ENCODE measurements at regions not wholly inside any gene's neighbourhood (a gene's known extent, or its start where the extent isn't known, plus 50 kb on each side); places are given as distances from the start of the nearest gene placed in this dataset.

DNA sequence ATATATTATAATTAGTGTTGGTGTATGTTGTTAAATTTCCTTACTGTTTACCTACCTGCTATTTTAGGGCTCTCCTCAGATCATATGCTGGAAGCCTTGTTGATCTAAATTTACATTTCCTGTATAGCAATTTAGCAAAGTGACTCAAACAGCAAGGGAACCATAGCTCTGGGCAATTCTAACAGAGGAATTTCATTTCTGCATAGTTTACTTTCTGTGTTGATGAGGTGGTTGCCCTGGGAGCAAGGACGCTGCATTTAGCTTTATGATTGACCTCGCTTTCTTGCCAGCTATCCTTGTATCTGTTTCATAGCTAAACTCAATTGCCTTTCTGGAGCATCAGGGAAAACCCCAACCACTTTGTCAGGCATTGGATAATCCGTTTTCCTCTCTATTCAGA, 810.8 kb downstream of the GRIK2 start:
- TF ChIP-seq CTCF (IDR thresholded peaks at IDR 0.05) (no peak), EZH2 (IDR thresholded peaks at IDR 0.05; ENCODE audit: borderline replicate concordance, insufficient read depth, low read depth, low read length, poor library complexity, severe bottlenecking) (no peak)

Measured in B cell (primary cell).